ENCODE measurements at regions not wholly inside any gene's neighbourhood (a gene's known extent, or its start where the extent isn't known, plus 50 kb on each side); places are given as distances from the start of the nearest gene placed in this dataset.

GRCh38 chr5:164301136-164301535, 795.7 kb downstream of the MAT2B start:
- DNase-seq = no peak
- no peak for TF ChIP-seq CTCF (IDR thresholded peaks at IDR 0.05)
- intact Hi-C loops (cut with DNase I) = no loop called here

DNA sequence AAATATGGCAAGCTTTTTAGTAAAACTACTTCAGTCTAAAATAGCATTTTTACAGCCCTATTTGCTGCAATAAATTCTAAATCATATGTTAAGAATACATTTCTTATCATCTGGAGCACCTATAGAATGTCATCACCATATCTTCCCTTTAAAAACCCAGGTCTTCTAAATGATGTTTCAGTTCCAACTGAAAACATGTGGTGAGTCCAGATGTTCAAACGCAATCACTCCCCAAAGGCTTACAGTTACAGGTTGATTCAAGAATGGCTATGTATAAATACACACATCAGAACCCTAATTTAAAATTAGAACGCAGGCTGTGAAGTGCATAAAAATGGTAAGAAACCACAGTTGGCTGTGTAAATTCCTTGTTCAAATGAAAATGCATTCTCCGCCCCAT, 796.3 kb downstream of the MAT2B start:
- WGBS, 2 donors = 88 to 90% methylated on average over 3 of the region's 3 CpGs
- Histone ChIP-seq H3K27me3 (no peaks in the 10 kb centered on the region), H3K9me3 (no peaks in the 10 kb centered on the region)

More at GRCh38 chr5:164301136-164301535, 795.7 kb downstream of the MAT2B start:
- Histone ChIP-seq H3K4me1 (no peaks in the 10 kb centered on the region), H3K27me3 (no peaks in the 10 kb centered on the region), H3K9me3 (no peaks in the 10 kb centered on the region), H3K36me3 (no peaks in the 10 kb centered on the region), H3K4me3 (replicated peaks in 1 of 3) (no peak overlapping the region), H3K27ac (no peak overlapping the region)

DNA sequence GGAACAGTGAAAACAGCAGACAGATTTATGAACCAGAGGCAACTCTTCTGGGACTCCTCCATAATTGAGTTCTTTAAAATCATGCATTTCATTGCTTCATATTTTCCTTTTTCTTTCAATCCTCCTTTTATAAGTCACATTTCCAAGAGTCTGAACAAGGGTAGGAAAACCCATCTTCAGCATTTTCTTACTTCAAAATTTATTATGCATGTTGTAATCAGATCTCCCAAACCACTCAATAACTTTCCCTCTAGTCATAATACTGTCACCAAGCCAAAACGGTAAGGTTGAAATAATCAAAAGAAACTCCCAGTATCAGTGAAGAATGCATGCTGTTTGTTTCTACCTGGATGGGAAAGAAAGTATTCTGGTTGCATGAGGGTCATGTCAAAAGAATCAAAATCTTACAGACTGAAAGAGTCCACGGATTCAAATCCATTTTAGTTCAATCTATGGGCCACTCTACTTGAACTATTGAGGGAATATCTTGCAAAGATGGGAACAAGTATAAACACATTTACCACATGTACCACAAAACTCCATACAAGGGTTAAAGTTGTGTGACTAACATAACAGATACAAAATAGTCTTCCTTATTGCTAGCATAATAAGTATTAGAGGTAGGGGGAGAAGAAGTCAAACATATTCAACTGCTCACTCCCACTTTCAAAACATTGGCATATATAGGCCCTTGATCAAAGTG, 797.3 kb downstream of the MAT2B start:
- WGBS, 2 donors = 73 to 74% methylated on average over 2 of the region's 2 CpGs
- no peak overlapping the region for H3K4me3 ChIP-seq (replicated peaks in 1 of 3)
- H3K4me1 ChIP-seq = no peaks in the 10 kb centered on the region
- no peaks in the 10 kb centered on the region for H3K9me3 ChIP-seq
- no peak overlapping the region for H3K27ac ChIP-seq
- no peaks in the 10 kb centered on the region for H3K36me3 ChIP-seq
- no peaks in the 10 kb centered on the region for H3K27me3 ChIP-seq
- intact Hi-C loops (cut with DNase I) = no loop called here
- no peak for TF ChIP-seq CTCF (IDR thresholded peaks at IDR 0.05)
- DNase-seq = no peak

More for the DNA sequence above, 796.3 kb downstream of the MAT2B start:
- intact Hi-C loops (cut with DNase I) = no loop called here
- TF ChIP-seq CTCF (IDR thresholded peaks at IDR 0.05) = no peak
- TF ChIP-seq POLR2A (IDR thresholded peaks at IDR 0.05) = no peak
- no peaks in the 10 kb centered on the region for H3K4me1 ChIP-seq
- no peak overlapping the region for H3K27ac ChIP-seq
- DNase-seq = no peak
- no peaks in the 10 kb centered on the region for H3K36me3 ChIP-seq
- no peak overlapping the region for H3K4me3 ChIP-seq (replicated peaks in 1 of 3)

DNA sequence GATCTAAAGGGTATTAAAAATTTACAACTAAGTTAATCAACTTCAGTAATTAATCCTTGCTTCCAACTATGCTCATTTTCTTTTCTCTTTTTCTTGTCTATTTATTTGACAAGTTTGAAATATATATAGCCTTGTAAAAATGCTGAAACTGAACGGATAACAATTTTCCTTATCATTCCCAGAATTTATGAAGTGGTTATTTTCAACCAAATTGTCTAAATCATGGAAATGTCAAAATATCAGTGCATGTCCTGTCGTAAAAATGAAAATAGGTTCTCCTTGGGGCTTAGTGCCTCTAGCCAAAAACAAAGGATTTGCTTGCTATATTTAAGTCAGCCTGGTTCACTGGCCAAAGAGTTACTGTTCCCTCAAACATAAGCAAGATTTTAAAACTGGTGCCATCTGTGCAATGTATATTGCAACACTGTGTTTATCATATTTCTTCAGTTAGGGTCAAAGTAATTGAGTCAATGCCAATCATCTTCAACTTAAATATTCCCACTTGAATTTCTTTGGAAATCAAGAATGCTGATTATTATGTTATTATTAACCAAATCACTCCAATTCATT, 798.3 kb downstream of the MAT2B start:
- Histone ChIP-seq H3K4me3 (replicated peaks in 1 of 3) (no peak overlapping the region), H3K27ac (no peak overlapping the region), H3K27me3 (no peaks in the 10 kb centered on the region), H3K4me1 (no peaks in the 10 kb centered on the region), H3K36me3 (no peaks in the 10 kb centered on the region), H3K9me3 (no peaks in the 10 kb centered on the region)
- no peak for DNase-seq
- TF ChIP-seq POLR2A (IDR thresholded peaks at IDR 0.05) = no peak
- TF ChIP-seq CTCF (IDR thresholded peaks at IDR 0.05) = no peak
- 85 to 86% methylated on average over 2 of the region's 2 CpGs for WGBS, 2 donors
- intact Hi-C loops (cut with DNase I) = no loop called here

GRCh38 chr5:164306662-164307061, 801.2 kb downstream of the MAT2B start:
- H3K27me3 ChIP-seq = no peaks in the 10 kb centered on the region
- no peak overlapping the region for H3K4me3 ChIP-seq (replicated peaks in 1 of 3)
- H3K4me1 ChIP-seq = no peaks in the 10 kb centered on the region
- intact Hi-C loops (cut with DNase I) = no loop called here
- DNase-seq = no peak
- TF ChIP-seq CTCF (IDR thresholded peaks at IDR 0.05) (no peak), POLR2A (IDR thresholded peaks at IDR 0.05) (no peak)
- H3K27ac ChIP-seq = no peak overlapping the region
- no peaks in the 10 kb centered on the region for H3K36me3 ChIP-seq
- 85 to 89% methylated on average over 3 of the region's 3 CpGs for WGBS, 2 donors
- no peaks in the 10 kb centered on the region for H3K9me3 ChIP-seq

All from thyroid gland (tissue), 4 donors.